Fibroblast of skin of left biceps (primary cell): ENCODE measurements at regions not wholly inside any gene's neighbourhood (a gene's known extent, or its start where the extent isn't known, plus 50 kb on each side); places are given as distances from the start of the nearest gene placed in this dataset.
A peak's percentile ranks its signal among the peaks of the same experiment; 100 is the strongest.

Experiments
- DNase-seq, 2 experiments: peaks; one replicate each; pipeline ENCODE4 v3.0.0-alpha.2; 2013; ENCODE audit warnings: low read depth in 2 of 2

- no peak for DNase-seq
Observed at GRCh38 chr13:74414458-74414857, 280.3 kb upstream of the KLF12 start.

DNA sequence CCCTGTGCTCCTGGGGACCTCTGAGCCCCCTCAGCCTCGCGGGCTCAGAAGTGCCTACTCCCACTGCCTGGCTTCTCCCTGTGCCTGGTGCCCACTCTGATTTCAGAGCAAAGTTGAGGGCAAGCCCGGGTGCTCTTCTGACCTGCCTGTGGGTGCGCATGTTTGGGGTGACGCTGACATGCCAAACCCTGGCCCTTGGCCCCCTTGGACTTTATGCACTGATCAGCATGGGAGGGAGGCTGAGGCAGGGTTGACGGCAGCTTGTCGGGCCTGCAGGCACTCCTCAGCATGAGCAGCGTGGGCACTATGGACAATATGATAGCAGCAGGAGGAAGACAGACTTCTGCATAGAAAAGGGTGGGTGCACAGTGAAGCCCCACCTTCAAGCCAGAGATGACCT, 279.3 kb upstream of the KLF12 start:
- DNase-seq, result no peak

- no peak for DNase-seq
Observed at GRCh38 chr13:74409551-74409950, 275.3 kb upstream of the KLF12 start.

DNA sequence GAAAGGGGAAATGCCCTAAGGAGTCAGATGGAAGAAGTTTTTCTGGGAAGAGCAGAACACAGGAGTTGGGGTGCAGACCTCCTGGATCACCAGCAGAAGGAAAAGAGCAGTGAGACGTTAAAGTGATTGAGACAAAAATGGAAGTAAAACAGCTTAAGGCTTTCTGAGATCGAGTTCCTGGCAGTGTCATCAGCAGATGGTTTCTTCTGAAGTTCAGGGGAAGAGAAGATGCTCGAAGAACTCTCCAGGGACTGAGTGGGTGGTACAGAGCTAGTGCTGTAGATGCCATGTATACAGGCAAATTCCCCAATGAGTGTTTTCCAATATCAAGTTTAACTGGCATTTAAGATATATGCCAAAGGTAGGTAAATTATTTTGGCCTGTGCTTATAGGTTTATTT, 272.2 kb upstream of the KLF12 start:
- DNase-seq, result no peak

- DNase-seq, result no peak
Observed at GRCh38 chr13:74398599-74398998, 264.4 kb upstream of the KLF12 start.

DNA sequence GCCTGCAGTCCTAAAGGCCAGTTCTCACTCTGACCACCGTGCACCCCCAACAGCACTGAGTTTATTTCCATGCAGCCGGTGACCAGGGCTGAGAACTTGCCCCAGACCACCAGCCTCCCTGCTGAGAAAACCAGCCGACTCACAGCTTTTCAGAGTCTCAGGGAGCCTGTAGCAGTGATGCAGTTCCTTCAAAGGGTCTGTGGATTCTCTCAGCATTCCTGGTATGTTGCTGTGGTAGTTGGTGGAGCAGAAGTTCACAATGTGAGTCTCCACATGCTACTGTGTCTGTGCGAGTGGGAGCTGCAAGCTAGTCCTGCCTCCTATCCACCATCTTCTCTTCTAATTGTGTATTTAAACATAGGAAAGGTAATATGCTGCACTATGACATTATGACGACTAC, 254.9 kb upstream of the KLF12 start:
- DNase-seq, result no peak

GRCh38 chr13:74388626-74389025, 254.4 kb upstream of the KLF12 start:
- DNase-seq, result no peak

DNA sequence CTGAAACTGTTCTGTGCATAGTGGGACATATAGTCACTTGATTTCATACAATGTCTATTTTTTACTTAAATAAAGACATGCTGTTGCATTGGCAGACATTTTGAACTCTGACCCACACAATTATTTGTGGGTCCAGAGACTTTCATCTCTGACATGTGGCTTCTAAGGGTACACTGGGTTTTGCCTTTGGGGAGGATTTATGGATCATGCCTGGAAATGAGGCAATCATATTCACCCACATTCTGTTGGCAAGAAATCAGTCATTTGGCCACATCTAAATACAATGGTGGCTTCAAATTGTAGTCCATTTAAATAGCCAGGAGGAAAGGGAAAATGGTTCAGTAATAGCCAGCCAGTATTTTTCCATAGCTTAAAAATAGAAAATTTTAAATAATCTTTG, 238.3 kb upstream of the KLF12 start:
- DNase-seq, result no peak

DNA sequence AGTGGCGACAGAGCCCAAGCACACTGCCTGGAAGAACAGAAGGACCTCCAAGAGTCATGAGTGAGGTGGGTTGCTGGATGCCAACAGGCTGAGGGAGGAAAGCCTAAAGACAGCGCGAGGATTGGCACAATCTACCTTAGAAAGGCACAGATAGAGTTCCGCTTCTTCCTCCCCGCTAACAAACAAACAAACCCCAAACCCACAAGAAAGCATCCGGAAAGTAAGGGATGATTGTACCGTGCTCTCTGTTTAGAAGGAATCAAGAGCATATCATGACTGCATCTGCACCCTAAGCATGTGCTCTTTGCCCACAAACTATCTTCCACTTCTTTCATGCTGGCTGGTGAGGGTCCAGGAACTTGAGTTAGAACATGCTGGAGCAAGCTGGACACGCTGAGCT, 233.0 kb upstream of the KLF12 start:
- DNase-seq, result no peak

- DNase-seq, result no peak
Observed at GRCh38 chr13:74361274-74361673, 227.1 kb upstream of the KLF12 start.

DNA sequence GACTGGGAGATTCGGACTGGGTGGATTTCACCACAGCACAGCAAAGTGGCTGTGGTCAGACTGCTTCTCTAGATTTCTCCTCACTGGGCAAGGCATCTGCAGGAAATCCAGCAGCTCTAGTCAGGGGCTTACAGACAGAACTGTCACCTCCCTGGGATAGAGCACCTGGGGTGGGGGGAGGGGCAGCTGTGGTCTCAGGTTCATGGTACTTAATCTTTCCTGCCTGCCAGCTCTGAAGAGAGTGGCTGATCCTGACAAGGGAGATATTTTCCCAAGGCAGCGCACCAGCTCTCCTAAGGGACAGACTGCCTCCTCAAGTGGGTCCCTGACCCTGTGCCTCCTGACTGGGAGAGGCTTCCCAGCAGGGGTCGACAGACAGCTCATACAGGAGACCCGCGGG, 212.8 kb upstream of the KLF12 start:
- DNase-seq, result no peak

- no peak for DNase-seq
Observed at GRCh38 chr13:74338341-74338740, 204.1 kb upstream of the KLF12 start.

- DNase-seq, result no peak
Observed at GRCh38 chr13:74336546-74336945, 202.3 kb upstream of the KLF12 start.

DNA sequence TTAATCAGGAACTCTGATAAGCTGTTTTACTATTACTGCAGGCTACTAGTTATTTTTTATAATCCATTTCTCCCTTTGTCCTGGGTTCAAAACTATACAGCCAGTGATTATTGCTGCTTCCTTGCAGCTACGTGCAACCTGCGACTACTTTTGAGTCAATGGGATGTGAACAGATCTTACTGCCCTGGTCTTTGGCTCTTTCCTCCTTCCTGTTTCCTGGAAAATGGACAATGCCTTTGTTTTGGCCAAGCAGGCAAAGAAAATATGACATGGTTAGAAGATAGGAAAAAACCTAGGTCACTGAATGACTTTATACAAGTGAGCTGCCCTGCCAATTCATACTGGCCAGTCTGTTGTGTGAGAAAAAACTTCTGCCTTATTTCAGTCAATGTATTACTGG, 201.2 kb upstream of the KLF12 start:
- DNase-seq, result no peak

- DNase-seq, result no peak
Observed at GRCh38 chr13:74329962-74330361, 195.8 kb upstream of the KLF12 start.

- peak; percentile 53 to 61 for DNase-seq
Observed at GRCh38 chr13:74325106-74325505, 190.9 kb upstream of the KLF12 start.

GRCh38 chr13:74324338-74324737, 190.1 kb upstream of the KLF12 start:
- DNase-seq, result no peak

DNA sequence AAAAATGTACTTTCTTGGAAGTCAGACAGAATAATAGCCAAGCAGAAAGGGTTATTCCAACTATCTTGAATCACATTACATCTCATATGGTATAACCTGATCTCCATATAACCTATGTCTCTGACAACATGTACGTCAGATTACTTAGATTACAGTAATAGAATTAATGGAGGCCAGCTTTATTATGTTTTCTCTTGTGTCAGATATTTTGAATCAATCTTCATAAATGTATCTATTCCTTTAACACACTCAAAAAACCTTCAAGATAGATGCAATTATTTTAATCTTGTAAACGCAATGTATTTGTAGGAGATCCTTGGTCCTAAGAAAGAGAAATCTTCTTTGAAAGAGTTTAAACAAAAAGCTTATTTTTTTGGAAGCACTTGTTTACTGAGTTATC, 188.4 kb upstream of the KLF12 start:
- DNase-seq, result no peak

DNA sequence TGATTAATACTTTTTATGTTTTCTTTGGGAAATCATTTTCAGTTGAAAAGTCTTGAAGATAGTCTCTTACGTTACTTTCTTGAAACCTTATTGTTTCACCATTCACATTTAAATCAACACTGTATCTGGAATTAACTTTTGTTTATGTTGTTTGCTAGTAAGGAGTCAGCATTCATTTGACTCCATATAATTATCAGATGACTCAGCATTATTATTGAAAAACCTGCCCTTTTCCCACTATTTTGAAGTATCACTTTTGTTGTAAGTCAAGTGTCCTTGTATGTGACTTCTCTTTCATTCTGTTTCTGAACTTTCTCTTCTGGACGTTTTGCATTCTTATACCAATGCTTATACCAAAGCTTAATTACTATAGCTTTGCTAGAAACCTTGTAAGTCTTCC, 186.1 kb upstream of the KLF12 start:
- no peak for DNase-seq

GRCh38 chr13:74316547-74316946, 182.3 kb upstream of the KLF12 start:
- DNase-seq, result no peak

DNA sequence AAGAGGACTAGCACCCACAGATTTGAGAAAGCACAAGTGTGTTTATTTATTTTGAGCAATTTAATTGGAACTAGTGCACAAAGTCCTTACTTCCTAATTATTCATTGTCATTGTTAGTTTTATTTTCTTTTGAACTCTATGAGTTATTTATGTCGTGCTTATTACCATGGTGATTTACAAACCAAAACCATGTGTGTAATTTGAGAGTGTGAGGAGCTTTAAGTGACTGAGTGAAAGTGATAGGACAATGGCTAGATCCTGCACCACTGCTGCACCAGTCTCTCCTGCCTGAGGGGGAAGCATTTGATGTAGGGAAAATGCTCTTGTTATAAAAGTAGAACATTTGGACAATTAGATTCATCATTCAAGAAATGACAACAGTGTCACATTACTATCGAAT, 172.3 kb upstream of the KLF12 start:
- no peak for DNase-seq

DNA sequence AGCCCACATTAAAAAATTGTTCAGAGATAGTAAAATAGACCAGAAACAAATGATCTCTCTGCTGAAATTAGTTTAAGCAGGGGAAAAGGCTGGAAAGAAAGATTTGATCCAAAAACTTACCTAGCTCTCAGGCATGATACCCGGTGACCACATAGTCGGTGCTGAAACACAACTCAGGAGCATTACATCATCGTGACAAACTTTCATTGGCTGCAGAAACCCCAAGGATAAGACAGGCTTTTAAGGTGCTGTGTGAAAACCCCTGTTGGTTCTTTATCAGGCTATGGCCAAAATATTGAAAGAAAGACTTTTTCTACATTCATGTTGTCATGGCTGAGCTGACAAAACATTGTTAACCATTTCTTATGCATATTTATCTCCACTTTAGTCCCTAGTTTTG, 171.7 kb upstream of the KLF12 start:
- no peak for DNase-seq

GRCh38 chr13:74301258-74301935, 167.2 kb upstream of the KLF12 start:
- DNase-seq, result no peak

DNA sequence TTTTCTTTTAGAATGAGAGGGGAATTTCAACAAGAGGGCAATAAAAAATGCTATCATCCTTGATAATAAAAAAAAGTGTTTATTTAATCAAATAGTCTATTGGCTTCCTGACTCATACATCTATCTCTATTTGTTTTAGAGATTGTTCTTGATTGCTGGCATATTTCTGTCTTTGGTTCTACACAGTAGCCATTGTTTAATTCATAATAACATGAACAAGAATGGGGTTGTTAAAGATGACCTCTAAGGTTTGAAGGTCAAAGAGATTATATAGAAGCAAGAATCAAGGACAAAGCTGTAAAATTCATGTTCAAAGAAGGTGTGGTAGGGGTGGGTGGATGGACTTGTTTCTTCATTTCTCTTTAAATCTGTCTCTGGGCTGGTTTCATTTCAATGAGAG, 166.0 kb upstream of the KLF12 start:
- DNase-seq, result no peak
